ENCODE measurements at regions not wholly inside any gene's neighbourhood (a gene's known extent, or its start where the extent isn't known, plus 50 kb on each side); places are given as distances from the start of the nearest gene placed in this dataset.

DNA sequence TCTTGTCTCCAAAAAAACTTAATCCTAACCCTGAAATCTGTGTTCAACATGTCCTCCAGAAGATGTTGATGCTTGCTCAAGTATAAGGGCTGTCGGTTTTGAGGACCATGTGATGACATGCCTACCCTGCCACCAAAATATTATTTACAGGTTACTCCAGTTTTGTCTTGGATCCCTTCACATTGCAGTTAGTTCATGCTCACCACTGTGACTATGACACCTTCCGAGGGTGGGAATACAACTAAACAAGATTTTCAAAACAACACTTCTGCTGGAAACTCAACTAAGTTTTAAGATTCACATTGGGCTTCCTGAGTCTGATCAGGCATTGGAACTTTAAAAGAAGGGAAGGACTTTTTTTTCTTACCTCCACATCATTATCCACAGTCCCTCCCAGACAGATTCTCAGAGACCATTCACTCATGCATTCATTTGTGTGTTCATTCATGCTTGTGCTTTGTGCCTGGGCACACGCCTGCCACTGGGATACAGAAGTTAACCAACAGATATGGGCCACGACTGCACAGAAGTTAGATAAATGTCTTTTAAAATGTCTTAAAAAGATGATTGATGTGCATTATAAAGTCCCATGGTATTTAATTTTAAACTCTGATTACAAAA is 118.7 kb upstream of the GJE1 start:
- no peak overlapping the region for H3K14ac ChIP-seq (ENCODE audit: low read length in 2 of 2)
- no peak overlapping the region for H2AFZ ChIP-seq (ENCODE audit: low read depth, low read length)
- no peak overlapping the region for H4K8ac ChIP-seq (ENCODE audit: low read length)
- H3K4me1 ChIP-seq (ENCODE audit: control insufficient read depth, insufficient read depth, low read depth, low read length): peaks cover 1% of the 10 kb centered on the region
- no peak overlapping the region for H3K4ac ChIP-seq (ENCODE audit: low read depth in 1 of 2, low read length in 2 of 2)
- peak overlapping the region; percentile 89 for H3K9ac ChIP-seq (ENCODE audit: low read length)
- peak overlapping the region in 1 of 2 experiments; percentile 10 for H3K4me3 ChIP-seq (ENCODE audit: insufficient read depth in 1 of 2, low read depth in 1 of 2, low read length in 2 of 2)
- H4K91ac ChIP-seq (ENCODE audit: low read length): peak overlapping the region; percentile 60
- peak; percentile 17 for DNase-seq
- H2AK5ac ChIP-seq (ENCODE audit: low read length, severe bottlenecking): peak overlapping the region; percentile 43
- H2BK12ac ChIP-seq (ENCODE audit: low read length in 2 of 2): no peak overlapping the region
- peak overlapping the region; percentile 26 to 45 for H3K18ac ChIP-seq (ENCODE audit: low read depth in 1 of 2, low read length in 2 of 2)
- peak overlapping the region; percentile 88 for H3K27ac ChIP-seq (ENCODE audit: low read length, poor library complexity, severe bottlenecking)
- H3K9me3 ChIP-seq (ENCODE audit: control insufficient read depth, low read length): no peaks in the 10 kb centered on the region
- H2BK5ac ChIP-seq (ENCODE audit: low read depth, low read length, poor library complexity, severe bottlenecking): peak overlapping the region; percentile 35
- H3K23ac ChIP-seq (ENCODE audit: low read length in 2 of 2): no peak overlapping the region
- H2BK120ac ChIP-seq (ENCODE audit: low read depth, low read length): no peak overlapping the region
- no peaks in the 10 kb centered on the region for H3K36me3 ChIP-seq (ENCODE audit: control insufficient read depth in 1 of 2, insufficient read depth in 2 of 2, low read depth in 1 of 2, low read length in 2 of 2)
- no peak overlapping the region for H3K4me2 ChIP-seq (ENCODE audit: low read length, poor library complexity, severe bottlenecking)
- H3K27me3 ChIP-seq (ENCODE audit: control insufficient read depth in 1 of 2, insufficient read depth in 1 of 2, low read length in 2 of 2): no peaks in the 10 kb centered on the region
- 55% methylated on average over 4 of the region's 4 CpGs for WGBS
- H2BK15ac ChIP-seq (ENCODE audit: low read depth, poor library complexity, severe bottlenecking): no peak overlapping the region
- H3K79me1 ChIP-seq (replicated peaks; ENCODE audit: low read length, poor library complexity, severe bottlenecking): no peaks in the 10 kb centered on the region

DNA sequence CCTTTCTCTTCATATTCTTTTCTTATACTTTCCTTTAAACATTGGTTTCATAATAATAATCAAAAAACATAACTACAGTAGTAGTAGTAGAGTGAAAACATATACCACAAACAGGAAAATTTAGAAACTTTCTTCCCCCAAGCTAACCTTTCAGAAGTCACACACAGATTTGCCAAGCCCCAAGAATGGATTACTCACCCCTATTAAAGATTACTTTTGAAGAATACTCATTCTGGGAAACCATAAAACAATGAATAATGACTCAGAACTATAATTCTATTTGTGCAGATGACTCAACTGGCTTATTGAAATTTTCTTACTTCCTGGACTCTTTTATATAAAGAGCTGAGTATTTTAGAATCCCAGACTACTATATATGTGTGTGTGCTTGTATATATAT is 119.4 kb upstream of the GJE1 start:
- Histone ChIP-seq H3K4me1 (ENCODE audit: control insufficient read depth, insufficient read depth, low read depth, low read length) (peaks cover 1% of the 10 kb centered on the region), H3K4me3 (ENCODE audit: insufficient read depth in 1 of 2, low read depth in 1 of 2, low read length in 2 of 2) (no peak overlapping the region), H3K27me3 (ENCODE audit: control insufficient read depth in 1 of 2, insufficient read depth in 1 of 2, low read length in 2 of 2) (no peaks in the 10 kb centered on the region), H4K8ac (ENCODE audit: low read length) (no peak overlapping the region), H3K23ac (ENCODE audit: low read length in 2 of 2) (no peak overlapping the region), H2BK15ac (ENCODE audit: low read depth, poor library complexity, severe bottlenecking) (no peak overlapping the region), H3K4ac (ENCODE audit: low read depth in 1 of 2, low read length in 2 of 2) (no peak overlapping the region), H3K27ac (ENCODE audit: low read length, poor library complexity, severe bottlenecking) (no peak overlapping the region), H2AFZ (ENCODE audit: low read depth, low read length) (no peak overlapping the region), H3K9ac (ENCODE audit: low read length) (peak overlapping the region; percentile 70), H3K36me3 (ENCODE audit: control insufficient read depth in 1 of 2, insufficient read depth in 2 of 2, low read depth in 1 of 2, low read length in 2 of 2) (no peaks in the 10 kb centered on the region), H2AK5ac (ENCODE audit: low read length, severe bottlenecking) (no peak overlapping the region), H3K18ac (ENCODE audit: low read depth in 1 of 2, low read length in 2 of 2) (no peak overlapping the region), H2BK12ac (ENCODE audit: low read length in 2 of 2) (no peak overlapping the region), H4K91ac (ENCODE audit: low read length) (no peak overlapping the region), H3K9me3 (ENCODE audit: control insufficient read depth, low read length) (peaks cover 2% of the 10 kb centered on the region), H2BK5ac (ENCODE audit: low read depth, low read length, poor library complexity, severe bottlenecking) (no peak overlapping the region), H3K4me2 (ENCODE audit: low read length, poor library complexity, severe bottlenecking) (no peak overlapping the region), H3K14ac (ENCODE audit: low read length in 2 of 2) (no peak overlapping the region), H2BK120ac (ENCODE audit: low read depth, low read length) (no peak overlapping the region), H3K79me1 (replicated peaks; ENCODE audit: low read length, poor library complexity, severe bottlenecking) (no peaks in the 10 kb centered on the region)
- peak; percentile 79 for DNase-seq

DNA sequence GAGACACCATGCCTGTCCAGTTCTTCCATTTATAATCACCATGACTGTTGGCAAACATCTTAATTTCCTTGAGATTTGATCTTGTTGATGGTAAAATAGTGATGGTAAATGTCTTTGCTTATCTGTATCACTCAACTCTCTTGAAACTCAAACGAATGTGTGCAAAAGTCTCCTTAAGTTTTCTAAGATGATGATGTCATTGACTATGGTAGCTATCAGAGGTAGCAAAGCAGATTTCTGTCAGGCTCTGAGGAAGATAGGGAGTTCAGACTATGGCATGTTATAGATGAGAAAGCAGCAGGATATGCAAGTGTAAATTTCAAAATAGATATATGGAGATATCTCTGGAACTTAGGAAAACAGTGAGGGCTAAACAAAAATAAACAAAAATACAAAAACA is 121.0 kb upstream of the GJE1 start:
- no peak overlapping the region for H3K14ac ChIP-seq (ENCODE audit: low read length in 2 of 2)
- H2BK12ac ChIP-seq (ENCODE audit: low read length in 2 of 2): no peak overlapping the region
- 63% methylated on average over 1 of the region's 1 CpG for WGBS
- H3K4me1 ChIP-seq (ENCODE audit: control insufficient read depth, insufficient read depth, low read depth, low read length): peaks cover 1% of the 10 kb centered on the region
- no peak overlapping the region for H3K18ac ChIP-seq (ENCODE audit: low read depth in 1 of 2, low read length in 2 of 2)
- no peak overlapping the region for H2BK120ac ChIP-seq (ENCODE audit: low read depth, low read length)
- no peak overlapping the region for H3K4me2 ChIP-seq (ENCODE audit: low read length, poor library complexity, severe bottlenecking)
- peaks cover 8% of the 10 kb centered on the region for H3K9me3 ChIP-seq (ENCODE audit: control insufficient read depth, low read length)
- H4K91ac ChIP-seq (ENCODE audit: low read length): no peak overlapping the region
- H3K9ac ChIP-seq (ENCODE audit: low read length): no peak overlapping the region
- no peaks in the 10 kb centered on the region for H3K36me3 ChIP-seq (ENCODE audit: control insufficient read depth in 1 of 2, insufficient read depth in 2 of 2, low read depth in 1 of 2, low read length in 2 of 2)
- H3K79me1 ChIP-seq (replicated peaks; ENCODE audit: low read length, poor library complexity, severe bottlenecking): no peaks in the 10 kb centered on the region
- H3K23ac ChIP-seq (ENCODE audit: low read length in 2 of 2): no peak overlapping the region
- no peak overlapping the region for H2BK5ac ChIP-seq (ENCODE audit: low read depth, low read length, poor library complexity, severe bottlenecking)
- H2BK15ac ChIP-seq (ENCODE audit: low read depth, poor library complexity, severe bottlenecking): no peak overlapping the region
- no peak overlapping the region for H3K4ac ChIP-seq (ENCODE audit: low read depth in 1 of 2, low read length in 2 of 2)
- H2AK5ac ChIP-seq (ENCODE audit: low read length, severe bottlenecking): peak overlapping the region; percentile 65
- H2AFZ ChIP-seq (ENCODE audit: low read depth, low read length): no peak overlapping the region
- no peak for DNase-seq
- no peaks in the 10 kb centered on the region for H3K27me3 ChIP-seq (ENCODE audit: control insufficient read depth in 1 of 2, insufficient read depth in 1 of 2, low read length in 2 of 2)
- no peak overlapping the region for H3K27ac ChIP-seq (ENCODE audit: low read length, poor library complexity, severe bottlenecking)
- H3K4me3 ChIP-seq (ENCODE audit: insufficient read depth in 1 of 2, low read depth in 1 of 2, low read length in 2 of 2): no peak overlapping the region
- no peak overlapping the region for H4K8ac ChIP-seq (ENCODE audit: low read length)

DNA sequence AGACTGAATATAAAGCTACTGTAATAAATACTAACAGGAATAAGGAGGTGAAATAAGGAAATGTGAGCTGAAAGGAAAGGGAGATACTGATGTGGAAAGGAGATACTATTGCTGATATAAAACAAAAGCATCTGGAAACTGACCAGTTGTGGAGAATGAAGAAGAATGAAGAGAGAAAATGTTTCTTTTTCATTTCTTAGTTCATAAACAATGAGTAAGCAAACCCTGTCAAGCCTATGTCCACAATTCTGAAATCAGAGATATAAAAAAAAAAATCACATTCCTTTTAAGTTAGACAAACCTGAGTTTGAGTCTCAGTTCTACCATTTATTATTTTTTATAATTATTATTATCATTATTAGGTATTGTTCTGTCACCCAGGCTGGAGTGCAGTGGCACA is 121.6 kb upstream of the GJE1 start:
- H3K9ac ChIP-seq (ENCODE audit: low read length): peak overlapping the region; percentile 68
- no peak overlapping the region for H2AK5ac ChIP-seq (ENCODE audit: low read length, severe bottlenecking)
- no peak overlapping the region for H4K91ac ChIP-seq (ENCODE audit: low read length)
- no peak overlapping the region for H3K14ac ChIP-seq (ENCODE audit: low read length in 2 of 2)
- no peak overlapping the region for H2BK120ac ChIP-seq (ENCODE audit: low read depth, low read length)
- no peaks in the 10 kb centered on the region for H3K79me1 ChIP-seq (replicated peaks; ENCODE audit: low read length, poor library complexity, severe bottlenecking)
- H4K8ac ChIP-seq (ENCODE audit: low read length): no peak overlapping the region
- H3K27ac ChIP-seq (ENCODE audit: low read length, poor library complexity, severe bottlenecking): no peak overlapping the region
- H3K4me3 ChIP-seq (ENCODE audit: insufficient read depth in 1 of 2, low read depth in 1 of 2, low read length in 2 of 2): no peak overlapping the region
- H3K4me2 ChIP-seq (ENCODE audit: low read length, poor library complexity, severe bottlenecking): no peak overlapping the region
- no peak for DNase-seq
- H3K27me3 ChIP-seq (ENCODE audit: control insufficient read depth in 1 of 2, insufficient read depth in 1 of 2, low read length in 2 of 2): no peaks in the 10 kb centered on the region
- no peak overlapping the region for H3K23ac ChIP-seq (ENCODE audit: low read length in 2 of 2)
- peaks cover 1% of the 10 kb centered on the region for H3K4me1 ChIP-seq (ENCODE audit: control insufficient read depth, insufficient read depth, low read depth, low read length)
- H2AFZ ChIP-seq (ENCODE audit: low read depth, low read length): no peak overlapping the region
- H3K18ac ChIP-seq (ENCODE audit: low read depth in 1 of 2, low read length in 2 of 2): no peak overlapping the region
- no peak overlapping the region for H2BK15ac ChIP-seq (ENCODE audit: low read depth, poor library complexity, severe bottlenecking)
- no peak overlapping the region for H2BK12ac ChIP-seq (ENCODE audit: low read length in 2 of 2)
- H3K9me3 ChIP-seq (ENCODE audit: control insufficient read depth, low read length): peaks cover 8% of the 10 kb centered on the region
- H3K36me3 ChIP-seq (ENCODE audit: control insufficient read depth in 1 of 2, insufficient read depth in 2 of 2, low read depth in 1 of 2, low read length in 2 of 2): no peaks in the 10 kb centered on the region
- H2BK5ac ChIP-seq (ENCODE audit: low read depth, low read length, poor library complexity, severe bottlenecking): no peak overlapping the region
- H3K4ac ChIP-seq (ENCODE audit: low read depth in 1 of 2, low read length in 2 of 2): no peak overlapping the region
